DMS153 (cell line): ENCODE measurements at regions not wholly inside any gene's neighbourhood (a gene's known extent, or its start where the extent isn't known, plus 50 kb on each side); places are given as distances from the start of the nearest gene placed in this dataset.

Experiments used
- DNase-seq: peaks from one replicate; lab custom pipeline; 2025; lab: John Stamatoyannopoulos, UW

GRCh38 chr2:12350821-12351220 lies 365.9 kb upstream of the TRIB2 start:
- no peak for DNase-seq

GRCh38 chr2:12352889-12353288 lies 363.8 kb upstream of the TRIB2 start:
- DNase-seq, result peak; percentile 96

GRCh38 chr2:12361506-12361905 lies 355.2 kb upstream of the TRIB2 start:
- no peak for DNase-seq

GRCh38 chr2:12363138-12363537 lies 353.6 kb upstream of the TRIB2 start:
- DNase-seq, result no peak

GRCh38 chr2:12363569-12363968 lies 353.2 kb upstream of the TRIB2 start:
- no peak for DNase-seq

GRCh38 chr2:12369566-12369965 lies 347.2 kb upstream of the TRIB2 start:
- no peak for DNase-seq

GRCh38 chr2:12376025-12376424 lies 340.7 kb upstream of the TRIB2 start:
- no peak for DNase-seq

- no peak for DNase-seq
These were observed 337.6 kb upstream of the TRIB2 start for GRCh38 chr2:12379143-12379542.

- DNase-seq, result no peak
These were observed 335.0 kb upstream of the TRIB2 start for GRCh38 chr2:12381543-12382325.

- DNase-seq, result no peak
These were observed 334.4 kb upstream of the TRIB2 start for GRCh38 chr2:12382366-12382765.

GRCh38 chr2:12389344-12390045 lies 327.2 kb upstream of the TRIB2 start:
- no peak for DNase-seq

- no peak for DNase-seq
These were observed 325.6 kb upstream of the TRIB2 start for GRCh38 chr2:12391116-12391515.

- no peak for DNase-seq
These were observed 320.0 kb upstream of the TRIB2 start for GRCh38 chr2:12396699-12397098.

GRCh38 chr2:12397854-12398253 lies 318.9 kb upstream of the TRIB2 start:
- DNase-seq, result peak; percentile 89

GRCh38 chr2:12399240-12399639 lies 317.5 kb upstream of the TRIB2 start:
- DNase-seq, result peak; percentile 71

- DNase-seq, result no peak
These were observed 316.2 kb upstream of the TRIB2 start for GRCh38 chr2:12400543-12400942.

- DNase-seq, result no peak
These were observed 314.1 kb upstream of the TRIB2 start for GRCh38 chr2:12402440-12403139.

- no peak for DNase-seq
These were observed 312.2 kb upstream of the TRIB2 start for GRCh38 chr2:12404497-12404896.

GRCh38 chr2:12407160-12407559 lies 309.6 kb upstream of the TRIB2 start:
- no peak for DNase-seq

- no peak for DNase-seq
These were observed 303.8 kb upstream of the TRIB2 start for GRCh38 chr2:12412898-12413305.

GRCh38 chr2:12415536-12415935 lies 301.2 kb upstream of the TRIB2 start:
- no peak for DNase-seq

GRCh38 chr2:12416600-12416999 lies 300.1 kb upstream of the TRIB2 start:
- no peak for DNase-seq

GRCh38 chr2:12417786-12418185 lies 298.9 kb upstream of the TRIB2 start:
- no peak for DNase-seq
